ENCODE measurements at regions not wholly inside any gene's neighbourhood (a gene's known extent, or its start where the extent isn't known, plus 50 kb on each side); places are given as distances from the start of the nearest gene placed in this dataset.

GRCh38 chr3:102748646-102749045 lies 313.8 kb downstream of the ZPLD1 start:
- no peak for DNase-seq (ENCODE audit: low read depth in 2 of 2)

GRCh38 chr3:102750322-102750721 lies 315.5 kb downstream of the ZPLD1 start:
- DNase-seq (ENCODE audit: low read depth in 2 of 2), result no peak

DNA sequence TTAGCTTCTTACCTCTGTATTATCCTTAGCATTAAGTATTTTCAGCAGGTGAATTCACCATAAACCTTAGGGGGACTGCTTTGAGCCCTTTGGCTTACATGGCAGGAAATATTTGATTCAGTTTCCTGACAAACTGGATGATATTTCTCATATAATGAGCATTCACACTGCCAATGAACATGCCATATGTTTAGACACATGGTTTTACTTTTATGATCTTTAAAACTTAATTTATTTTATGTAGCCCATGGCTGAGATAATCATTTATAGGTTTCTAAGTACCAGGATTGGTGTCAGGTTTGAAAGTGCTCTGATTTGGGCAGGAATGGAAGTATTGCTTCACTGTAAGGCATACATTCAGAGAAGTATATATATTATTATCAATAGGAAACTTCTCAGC lies 319.1 kb downstream of the ZPLD1 start:
- DNase-seq (ENCODE audit: low read depth in 2 of 2), result no peak

DNA sequence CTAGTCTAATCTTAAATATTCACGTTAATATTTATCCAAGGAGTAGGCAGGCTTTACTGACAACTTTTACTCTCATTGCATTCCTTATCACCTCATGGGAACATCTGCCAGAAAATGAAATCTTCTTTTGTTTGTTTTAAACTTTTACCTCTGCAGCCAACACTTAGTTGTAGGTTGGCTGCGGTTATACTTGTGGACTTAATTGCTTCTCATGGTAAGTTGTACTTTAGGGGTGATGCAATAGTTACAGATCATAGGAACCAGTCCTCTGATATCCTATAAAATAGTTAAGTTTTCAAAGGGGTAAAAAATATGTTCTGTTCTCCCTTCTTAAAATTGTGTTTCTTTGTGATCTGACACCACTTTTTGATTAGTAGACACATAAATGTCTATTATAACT lies 321.9 kb downstream of the ZPLD1 start:
- DNase-seq (ENCODE audit: low read depth in 2 of 2), result no peak

DNA sequence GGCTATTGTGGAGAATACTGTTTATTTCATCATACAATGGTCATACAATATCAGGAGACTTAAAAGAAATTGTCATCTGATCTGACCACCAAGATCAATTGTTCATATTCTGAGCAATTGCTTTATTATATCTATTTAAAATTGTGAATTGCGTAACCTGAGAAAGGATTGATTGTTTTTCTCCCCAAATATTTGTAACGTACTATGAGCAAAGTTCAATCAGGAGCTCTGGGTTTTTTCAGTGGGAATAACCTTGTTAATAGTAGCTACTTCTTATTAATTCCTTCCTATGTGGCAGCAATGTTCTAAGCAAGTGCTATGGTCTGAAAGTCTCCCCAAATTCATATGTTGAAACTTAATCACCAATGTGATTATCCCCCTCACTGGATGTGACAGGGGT lies 323.1 kb downstream of the ZPLD1 start:
- no peak for DNase-seq (ENCODE audit: low read depth in 2 of 2)

- no peak for DNase-seq (ENCODE audit: low read depth in 2 of 2)
Observed at GRCh38 chr3:102761766-102762165, 327.0 kb downstream of the ZPLD1 start.

GRCh38 chr3:102790747-102791325 lies 356.0 kb downstream of the ZPLD1 start:
- DNase-seq (ENCODE audit: low read depth in 2 of 2), result no peak

- DNase-seq (ENCODE audit: low read depth in 2 of 2), result no peak
Observed at GRCh38 chr3:102791641-102792589, 357.1 kb downstream of the ZPLD1 start.

DNA sequence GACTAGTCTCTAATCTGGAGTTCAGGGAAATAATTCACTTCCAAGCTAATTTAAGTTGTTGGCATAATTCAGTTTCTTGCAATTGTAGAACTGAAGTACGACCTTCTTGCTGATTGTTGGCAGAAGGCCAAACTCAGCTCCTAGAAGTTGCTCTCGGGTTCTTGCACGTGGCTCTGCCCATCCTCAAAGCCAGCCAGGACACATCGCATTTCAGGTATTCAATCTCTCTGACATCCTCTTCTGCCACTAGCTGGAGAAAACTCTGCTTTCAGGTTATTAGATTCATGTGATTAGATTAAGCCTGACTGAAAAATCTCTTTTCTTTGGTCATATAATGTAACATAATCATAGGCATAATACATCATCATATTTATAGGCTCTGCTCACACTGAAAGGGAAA lies 362.0 kb downstream of the ZPLD1 start:
- DNase-seq (ENCODE audit: low read depth in 2 of 2), result no peak

DNA sequence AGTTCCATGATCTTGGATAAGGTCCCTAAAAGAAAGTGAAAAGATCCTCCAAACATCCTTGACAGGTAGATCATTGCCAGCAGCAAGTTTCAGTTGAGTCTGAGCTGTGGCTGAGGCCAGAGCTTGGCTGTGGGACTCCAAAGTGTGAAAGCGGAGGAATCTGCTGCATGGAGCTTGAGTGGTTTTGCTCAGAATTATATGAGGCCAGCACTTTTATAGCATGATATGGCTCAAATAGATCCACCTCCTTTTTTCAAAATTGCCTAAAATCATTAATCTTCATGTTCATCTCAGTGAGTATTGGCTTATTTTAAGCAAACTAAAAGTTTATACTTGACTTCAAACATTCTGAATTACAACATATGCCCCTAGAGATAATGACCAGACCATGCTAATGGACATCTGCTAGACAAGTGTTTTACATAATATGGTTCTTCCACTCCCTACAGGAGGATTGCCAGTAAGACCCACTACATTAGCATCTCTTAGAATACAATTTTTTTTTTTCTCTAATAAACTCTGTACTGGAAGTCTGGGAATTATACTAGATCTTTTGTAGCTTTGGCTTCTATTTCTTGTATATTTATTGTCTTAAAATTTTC lies 368.1 kb downstream of the ZPLD1 start:
- DNase-seq (ENCODE audit: low read depth in 2 of 2), result no peak

DNA sequence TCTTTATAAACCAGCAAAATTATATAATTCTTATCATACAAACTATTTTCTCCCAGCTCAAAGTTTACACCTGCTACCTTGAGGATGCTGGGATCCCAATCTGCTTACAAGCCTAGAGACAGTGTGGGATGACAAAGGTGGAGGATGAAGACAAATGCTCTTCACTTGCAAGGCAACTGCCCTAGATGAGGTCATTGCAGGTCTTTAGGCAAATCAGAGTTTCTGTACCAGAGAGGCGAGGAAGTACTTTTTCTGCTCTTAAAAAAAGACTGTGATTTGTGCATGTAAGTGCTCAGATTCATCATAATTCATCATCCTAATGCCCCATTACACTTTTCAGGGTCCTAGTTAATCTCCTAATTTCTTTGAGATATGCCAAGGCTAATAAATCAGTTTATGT lies 376.1 kb downstream of the ZPLD1 start:
- DNase-seq (ENCODE audit: low read depth in 2 of 2), result no peak

DNA sequence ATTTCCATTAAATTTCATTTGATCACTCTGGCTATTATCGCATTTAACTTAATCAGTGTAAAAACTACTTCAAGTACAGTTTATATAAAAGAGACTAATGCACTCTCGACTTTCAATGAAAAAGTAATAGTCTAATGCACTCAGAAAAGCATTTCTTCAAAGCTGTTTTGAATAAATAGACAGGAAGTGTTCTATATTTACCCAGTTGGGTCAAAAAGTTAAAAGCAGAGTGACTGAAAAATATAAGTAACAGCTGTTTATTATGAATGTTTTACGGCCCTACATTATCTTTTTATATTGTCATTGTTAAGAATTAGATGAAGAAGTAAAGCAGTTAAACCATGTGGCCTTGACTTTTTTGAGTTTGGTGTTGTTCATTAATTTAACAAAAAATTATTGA lies 391.8 kb downstream of the ZPLD1 start:
- no peak for DNase-seq (ENCODE audit: low read depth in 2 of 2)

DNA sequence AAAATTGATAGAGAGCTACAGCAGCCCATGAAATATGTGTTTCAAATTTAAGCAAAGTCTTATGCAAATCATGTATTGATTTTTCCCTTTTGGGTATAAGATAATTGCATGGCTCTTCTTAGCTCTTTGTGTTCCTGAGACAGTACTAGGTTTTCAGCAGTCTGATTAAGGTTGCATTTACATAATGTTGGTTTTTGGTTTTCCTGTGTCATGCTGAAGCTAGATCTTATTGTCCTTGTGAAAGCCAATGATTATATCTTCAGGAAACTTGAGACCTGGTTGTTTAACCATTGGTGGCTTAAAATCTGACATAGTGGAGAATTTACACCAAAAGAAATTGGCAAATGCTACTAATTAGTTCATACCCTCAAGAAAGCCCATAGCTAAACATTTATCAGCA lies 392.6 kb downstream of the ZPLD1 start:
- no peak for DNase-seq (ENCODE audit: low read depth in 2 of 2)

DNA sequence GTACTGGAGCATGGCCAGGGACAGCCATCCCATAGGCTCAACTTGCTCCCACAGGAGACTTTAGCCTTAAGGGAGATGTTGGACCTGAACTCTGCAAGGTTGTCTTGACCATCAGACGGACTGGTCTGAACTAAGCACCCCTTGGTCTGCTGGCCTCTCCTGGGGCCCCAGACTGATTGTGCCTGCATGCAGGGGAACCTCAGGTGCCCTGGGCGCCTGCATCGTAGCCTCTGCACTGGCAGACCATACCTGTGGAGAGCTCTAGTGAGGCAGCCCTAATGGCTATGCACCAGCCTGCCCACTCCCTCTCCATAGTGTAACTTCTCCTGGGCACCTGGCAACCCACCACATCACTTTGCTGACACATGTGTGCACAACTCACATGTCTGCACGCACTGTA lies 395.6 kb downstream of the ZPLD1 start:
- no peak for DNase-seq (ENCODE audit: low read depth in 2 of 2)

DNA sequence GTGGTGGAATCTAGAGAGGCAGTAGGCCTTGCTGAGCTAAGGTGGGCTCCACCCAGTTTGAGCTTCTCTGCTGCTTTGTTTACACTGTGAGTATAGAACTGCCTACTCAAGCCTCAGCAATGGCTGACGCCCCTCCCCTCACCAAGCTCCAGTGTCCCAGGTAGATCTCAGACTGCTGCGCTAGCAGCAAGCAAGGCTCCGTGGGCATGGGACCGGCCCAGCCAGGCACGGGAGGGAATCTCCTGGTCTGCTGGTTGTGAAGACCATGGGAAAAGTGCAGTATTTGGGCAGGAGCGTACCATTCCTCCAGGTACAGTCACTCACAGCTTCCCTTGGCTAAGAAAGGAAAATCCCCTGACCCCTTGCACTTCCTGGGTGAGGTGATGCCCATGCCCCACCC lies 407.1 kb downstream of the ZPLD1 start:
- DNase-seq (ENCODE audit: low read depth in 2 of 2), result no peak

GRCh38 chr3:102866845-102867244 lies 432.0 kb downstream of the ZPLD1 start:
- DNase-seq (ENCODE audit: low read depth in 2 of 2), result no peak

- DNase-seq (ENCODE audit: low read depth in 2 of 2), result no peak
Observed at GRCh38 chr3:102883515-102883914, 448.7 kb downstream of the ZPLD1 start.

GRCh38 chr3:102885289-102885688 lies 450.5 kb downstream of the ZPLD1 start:
- DNase-seq (ENCODE audit: low read depth in 2 of 2), result no peak

- no peak for DNase-seq (ENCODE audit: low read depth in 2 of 2)
Observed at GRCh38 chr3:102887431-102887830, 452.6 kb downstream of the ZPLD1 start.

- DNase-seq (ENCODE audit: low read depth in 2 of 2), result no peak
Observed at GRCh38 chr3:102896851-102897621, 462.2 kb downstream of the ZPLD1 start.

- no peak for DNase-seq (ENCODE audit: low read depth in 2 of 2)
Observed at GRCh38 chr3:102904629-102905028, 469.8 kb downstream of the ZPLD1 start.

- no peak for DNase-seq (ENCODE audit: low read depth in 2 of 2)
Observed at GRCh38 chr3:102905811-102906210, 471.0 kb downstream of the ZPLD1 start.

Measured in stimulated activated CD8-positive, alpha-beta memory T cell treated with anti-CD3 and anti-CD28 coated beads, Interleukin-2, amount 100 ng/mL, for 48 hours (primary cell).